K562 (cell line): ENCODE measurements at regions not wholly inside any gene's neighbourhood (a gene's known extent, or its start where the extent isn't known, plus 50 kb on each side); places are given as distances from the start of the nearest gene placed in this dataset.

Experiments used
- ATAC-seq: fragments of 200-7000 bp; cut with Tn5 transposase; 3 replicates; pipeline ENCODE4 v1.9.1; 2020; ENCODE audit warnings: moderate library complexity
- BruUV-seq: library from RNA; stranded (reverse); fragments of 400-500 nt; replicated peaks from 2 replicates; lab custom pipeline; 2021; lab: Mats Ljungman, UMichigan
- CTCF ChIA-PET: fragments of 300-600 bp; formaldehyde crosslinking; extraction: SDS; loops from one replicate; lab custom pipeline; 2021; ENCODE audit warnings: low intra/inter-chr PET ratio; lab: Yijun Ruan, JAX
- POLR2A ChIA-PET: fragments of 300-600, 350-650 bp; sonication (Branson Sonifier 250); formaldehyde crosslinking; extraction: SDS; loops from one replicate; lab custom pipeline; 2021; ENCODE audit warnings: antibody characterized with exemption, inconsistent platforms; lab: Yijun Ruan, JAX
- DNase-seq, 4 experiments: peaks; one replicate each; pipeline versions ENCODE4 v3.0.0 to v3.0.0-alpha.2; 2011 to 2018; ENCODE audit warnings: low spot score in 3 of 4, mixed read lengths in 3 of 4; ENCODE audit errors: extremely low read depth in 1 of 4
- FAIRE-seq: peaks from 2 replicates; lab custom pipeline; 2011; peaks lifted over from hg19 to GRCh38; lab: Jason Lieb, UNC
- H2AFZ ChIP-seq: 2 replicates; pipeline ENCODE4 v1.6.0; 2011; ENCODE audit warnings: low read depth, low read length, control low read depth, inconsistent platforms
- H3K27ac ChIP-seq: fragments of 200-600 bp; 3 replicates; pipeline ENCODE4 v1.8.0; 2011; ENCODE audit warnings: low read depth, mild to moderate bottlenecking, control low read depth, inconsistent platforms, low read length, moderate library complexity, mixed read lengths; ENCODE audit errors: extremely low read depth
- H3K27me3 ChIP-seq, 2 experiments: fragments of 300-600 bp in 1 of 2; 2 replicates in 1 of 2; 3 replicates in 1 of 2; pipeline versions ENCODE4 v1.6.0 to v1.8.0; 2011; ENCODE audit warnings: inconsistent platforms in 2 of 2, low read length in 2 of 2, mild to moderate bottlenecking in 1 of 2, mixed read lengths in 1 of 2, moderate library complexity in 1 of 2; ENCODE audit not compliant: control insufficient read depth in 2 of 2, insufficient read depth in 2 of 2
- H3K36me3 ChIP-seq: fragments of 300-600 bp; 3 replicates; pipeline ENCODE4 v1.8.0; 2011; ENCODE audit warnings: mild to moderate bottlenecking, low read length, inconsistent platforms; ENCODE audit not compliant: control insufficient read depth, insufficient read depth
- H3K4me1 ChIP-seq, 2 experiments: fragments of 200-600 bp in 1 of 2; replicated peaks in 1 of 2; 2 replicates in 1 of 2; 3 replicates in 1 of 2; pipeline versions ENCODE4 v1.5.1 to v1.8.0; 2011; ENCODE audit warnings: inconsistent platforms in 2 of 2, low read length in 2 of 2, mild to moderate bottlenecking in 1 of 2, mixed read lengths in 1 of 2, moderate library complexity in 1 of 2; ENCODE audit not compliant: control insufficient read depth in 2 of 2, insufficient read depth in 2 of 2
- H3K4me2 ChIP-seq: 2 replicates; pipeline ENCODE4 v1.6.1; 2011; ENCODE audit warnings: low read length, control low read depth, inconsistent platforms, mixed read lengths; ENCODE audit not compliant: insufficient read depth
- H3K4me3 ChIP-seq: fragments of 200-600 bp; sonication (generic), shearing (Covaris generic); 2 replicates; pipeline ENCODE4 v1.5.1; 2016; ENCODE audit warnings: control low read depth, inconsistent platforms
- H3K79me2 ChIP-seq: fragments of 200-600 bp; 3 replicates; pipeline ENCODE4 v1.8.0; 2011; ENCODE audit warnings: low read length, inconsistent platforms; ENCODE audit not compliant: control insufficient read depth, insufficient read depth
- H3K9ac ChIP-seq, 2 experiments: 2 replicates each; pipeline versions ENCODE4 v1.6.0 to v1.6.1; 2011; ENCODE audit warnings: low read depth in 2 of 2, low read length in 2 of 2, control low read depth in 1 of 2, inconsistent platforms in 1 of 2, mild to moderate bottlenecking in 1 of 2, mixed read lengths in 1 of 2; ENCODE audit not compliant: insufficient read depth in 1 of 2
- H3K9me1 ChIP-seq: one replicate; pipeline ENCODE4 v1.6.0; 2011; ENCODE audit warnings: inconsistent platforms, mild to moderate bottlenecking, low read length, moderate library complexity; ENCODE audit not compliant: control insufficient read depth, insufficient read depth
- H3K9me3 ChIP-seq: replicated peaks from 2 replicates; pipeline ENCODE4 v1.5.1; 2011; ENCODE audit warnings: low read depth, low read length, inconsistent platforms; ENCODE audit not compliant: control insufficient read depth, insufficient read depth
- H4K20me1 ChIP-seq: replicated peaks from 2 replicates; pipeline ENCODE4 v1.6.1; 2011; ENCODE audit warnings: low read length, inconsistent platforms, mixed read lengths; ENCODE audit not compliant: control insufficient read depth, insufficient read depth
- ARID2 ChIP-seq: fragments of 450-650 bp; IDR thresholded peaks from 2 replicates; pipeline ENCODE4 v1.6.1; 2017; ENCODE audit warnings: antibody characterized with exemption, mild to moderate bottlenecking
- BACH1 ChIP-seq: fragments of 200-800 bp; sonication (Bioruptor generic); IDR thresholded peaks from 2 replicates; pipeline ENCODE4 v1.6.1; 2016; ENCODE audit warnings: missing genetic modification characterization, missing compliant biosample characterization
- CBX3 ChIP-seq, 2 experiments: IDR thresholded peaks; 1 replicate in 1 of 2; 2 replicates in 1 of 2; pipeline ENCODE4 v1.6.1; 2012; ENCODE audit warnings: inconsistent platforms in 2 of 2, low read length in 2 of 2, borderline replicate concordance in 1 of 2, control low read depth in 1 of 2
- NFATC3 ChIP-seq: fragments of 450-650 bp; IDR thresholded peaks from 2 replicates; pipeline ENCODE4 v1.6.1; 2017; ENCODE audit warnings: mild to moderate bottlenecking
- RBM17 ChIP-seq: fragments of 200-400 bp; formaldehyde crosslinking; IDR thresholded peaks from 2 replicates; pipeline ENCODE4 v1.6.1; 2017; ENCODE audit warnings: low read depth, mild to moderate bottlenecking, low read length, borderline replicate concordance
- SAFB ChIP-seq: fragments of 200-400 bp; formaldehyde crosslinking; IDR thresholded peaks from 2 replicates; pipeline ENCODE4 v1.6.1; 2017; ENCODE audit warnings: low read depth, low read length, borderline replicate concordance
- U2AF1 ChIP-seq: fragments of 200-400 bp; formaldehyde crosslinking; optimal IDR thresholded peaks from 2 replicates; pipeline ENCODE3; 2017; ENCODE audit warnings: mild to moderate bottlenecking, low read depth, low read length, moderate library complexity
- ZBTB5 ChIP-seq: fragments of 450-650 bp; IDR thresholded peaks from 2 replicates; pipeline ENCODE4 v1.6.1; 2017; ENCODE audit warnings: antibody characterized with exemption
- ZNF75A ChIP-seq: fragments of 450-650 bp; formaldehyde crosslinking; IDR thresholded peaks from 2 replicates; pipeline ENCODE4 v1.4.0; 2020; ENCODE audit warnings: mild to moderate bottlenecking
- ZSCAN32 ChIP-seq: fragments of 450-650 bp; formaldehyde crosslinking; IDR thresholded peaks from 2 replicates; pipeline ENCODE4 v1.4.0; 2020; ENCODE audit warnings: mild to moderate bottlenecking, moderate library complexity
- WGBS: fragments of 100-300 bp; shearing (Covaris generic); methylation state at CpG from one replicate; pipeline ENCODE4 v1.1.6; 2016; ENCODE audit warnings: low coverage, mixed read lengths; ENCODE audit not compliant: insufficient coverage; ENCODE audit errors: missing lambda C conversion rate; 5-methylcytosine and 5-hydroxymethylcytosine counted together
- in situ Hi-C: fragments of 300-500 bp; cut with MboI; formaldehyde crosslinking; loops from 4 replicates; pipeline ENCODE4 v1.15.0; 2018; ENCODE audit warnings: inconsistent platforms, mixed read lengths
- intact Hi-C: fragments of 100-400 bp; cut with micrococcal nuclease; formaldehyde crosslinking; loops from 2 replicates; pipeline ENCODE4 v1.14.2; 2022
- TF ChIP-seq, protein P1 (sequence below): fragments of 250-450 bp; sonication (Bioruptor Pico); IDR thresholded peaks from 2 replicates; pipeline ENCODE4 v1.4.0; 2020

GRCh38 chr11:20275987-20276965 lies 87.2 kb upstream of the HTATIP2 start:
- H4K20me1 ChIP-seq = no peaks in the 10 kb centered on the region
- ChIA-PET CTCF (interaction anchor here (0.7 kb wide), 1 partner anchor 72 kb away, joined by 4 read pairs; no protein-coding TSS in a partner anchor), POLR2A (interaction anchor here (0.7 to 1.5 kb wide), 2 partner anchors 10 to 28 kb away, joined by 3 to 5 read pairs; no protein-coding TSS in a partner anchor)
- no peak overlapping the region for H3K9ac ChIP-seq
- FAIRE-seq = no peak
- WGBS = 0% methylated on average over 15 of the region's 15 CpGs
- no TSS peak for BruUV-seq
- H3K9me3 ChIP-seq = no peaks in the 10 kb centered on the region
- no peaks in the 10 kb centered on the region for H3K36me3 ChIP-seq
- H3K4me2 ChIP-seq = no peak overlapping the region
- no peak overlapping the region for H3K27ac ChIP-seq
- H3K9me1 ChIP-seq = no peaks in the 10 kb centered on the region
- no peak overlapping the region for H2AFZ ChIP-seq
- H3K27me3 ChIP-seq = peaks cover 18 to 27% of the 10 kb centered on the region in 2 experiments
- intact Hi-C loops = no loop called here
- in situ Hi-C loops = no loop called here
- H3K79me2 ChIP-seq = no peaks in the 10 kb centered on the region
- no peak for ATAC-seq
- H3K4me1 ChIP-seq = no peaks in the 10 kb centered on the region
- TF ChIP-seq, protein P1, sequence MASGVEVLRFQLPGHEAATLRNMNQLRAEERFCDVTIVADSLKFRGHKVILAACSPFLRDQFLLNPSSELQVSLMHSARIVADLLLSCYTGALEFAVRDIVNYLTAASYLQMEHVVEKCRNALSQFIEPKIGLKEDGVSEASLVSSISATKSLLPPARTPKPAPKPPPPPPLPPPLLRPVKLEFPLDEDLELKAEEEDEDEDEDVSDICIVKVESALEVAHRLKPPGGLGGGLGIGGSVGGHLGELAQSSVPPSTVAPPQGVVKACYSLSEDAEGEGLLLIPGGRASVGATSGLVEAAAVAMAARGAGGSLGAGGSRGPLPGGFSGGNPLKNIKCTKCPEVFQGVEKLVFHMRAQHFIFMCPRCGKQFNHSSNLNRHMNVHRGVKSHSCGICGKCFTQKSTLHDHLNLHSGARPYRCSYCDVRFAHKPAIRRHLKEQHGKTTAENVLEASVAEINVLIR (CRISPR knock-in tag) = no peak
- no peak for TF ChIP-seq ZBTB5
- TF ChIP-seq SAFB = no peak
- no peak for TF ChIP-seq ZNF75A
- no peak for TF ChIP-seq ARID2
- no peak for TF ChIP-seq NFATC3
- no peak for TF ChIP-seq U2AF1
- no peak for TF ChIP-seq CBX3 (IDR thresholded peaks at IDR 0.05; ENCODE audit: borderline replicate concordance in 1 of 2, low read length in 2 of 2)
- no peak for TF ChIP-seq ZSCAN32 (CRISPR knock-in tag)
- no peak for TF ChIP-seq BACH1 (tag)
- no peak for TF ChIP-seq RBM17
- H3K4me3 ChIP-seq = no peak overlapping the region
- no peak for DNase-seq
